CD4-positive, alpha-beta T cell (primary cell): ENCODE measurements at regions not wholly inside any gene's neighbourhood (a gene's known extent, or its start where the extent isn't known, plus 50 kb on each side); places are given as distances from the start of the nearest gene placed in this dataset.

ENCODE experiments used
- ATAC-seq: fragments of 200-7000 bp; cut with Tn5 transposase; one replicate; pipeline ENCODE4 v1.10.0; 2022; ENCODE audit warnings: mild to moderate bottlenecking; ENCODE audit not compliant: poor library complexity
- CTCF ChIA-PET: fragments of 350-600 bp; sonication (Branson Sonifier 250); formaldehyde crosslinking; loops from one replicate; lab custom pipeline; 2021; ENCODE audit warnings: antibody characterized with exemption, inconsistent platforms; lab: Charles Lee
- POLR2A ChIA-PET: fragments of 350-600 bp; sonication (Branson Sonifier 250); formaldehyde crosslinking; loops from one replicate; lab custom pipeline; 2021; ENCODE audit warnings: antibody characterized with exemption, inconsistent platforms; lab: Charles Lee
- DNase-seq, 14 experiments: peaks; one replicate each; pipeline ENCODE4 v3.0.0-alpha.2; 2013 to 2020; ENCODE audit warnings: mixed read lengths in 2 of 14
- H3K27ac ChIP-seq, 2 donors: one replicate each; pipeline versions ENCODE4 v1.5.1 to v1.7.0; 2013; ENCODE audit warnings: low read length in 2 of 2, low read depth in 1 of 2, mild to moderate bottlenecking in 1 of 2
- H3K27me3 ChIP-seq, 2 experiments: 1 replicate in 1 of 2; 2 replicates in 1 of 2; pipeline versions ENCODE4 v1.6.1 to v1.7.0; 2013; ENCODE audit warnings: low read length in 2 of 2, control low read depth in 1 of 2, mild to moderate bottlenecking in 1 of 2, moderate library complexity in 1 of 2; ENCODE audit not compliant: insufficient read depth in 2 of 2, control insufficient read depth in 1 of 2
- H3K36me3 ChIP-seq: one replicate; pipeline ENCODE4 v1.6.1; 2013; ENCODE audit warnings: low read length, control low read depth; ENCODE audit not compliant: insufficient read depth
- H3K4me1 ChIP-seq: one replicate; pipeline ENCODE4 v1.6.1; 2013; ENCODE audit warnings: low read length, control low read depth; ENCODE audit not compliant: insufficient read depth
- H3K4me3 ChIP-seq: one replicate; pipeline ENCODE4 v1.5.1; 2013; ENCODE audit warnings: mild to moderate bottlenecking, low read length, moderate library complexity
- H3K9me3 ChIP-seq, 2 experiments: 1 replicate in 1 of 2; 2 replicates in 1 of 2; pipeline versions ENCODE4 v1.6.1 to v1.7.0; 2013; ENCODE audit warnings: low read length in 2 of 2, mild to moderate bottlenecking in 2 of 2, control low read depth in 1 of 2, moderate library complexity in 1 of 2; ENCODE audit not compliant: control insufficient read depth in 1 of 2, insufficient read depth in 1 of 2
- H3K27ac Mint-ChIP-seq: one replicate; pipeline ENCODE4 v1.8.0; 2020; ENCODE audit warnings: mixed read lengths
- H3K27me3 Mint-ChIP-seq: one replicate; pipeline ENCODE4 v1.8.0; 2021; ENCODE audit warnings: mixed read lengths
- H3K36me3 Mint-ChIP-seq: one replicate; pipeline ENCODE4 v1.8.0; 2021; ENCODE audit warnings: low read depth, mixed read lengths
- H3K4me1 Mint-ChIP-seq: one replicate; pipeline ENCODE4 v1.8.0; 2021; ENCODE audit warnings: low read depth, mixed read lengths
- H3K4me3 Mint-ChIP-seq: one replicate; pipeline ENCODE4 v1.8.0; 2020; ENCODE audit warnings: mild to moderate bottlenecking, mixed read lengths
- H3K9me3 Mint-ChIP-seq: one replicate; pipeline ENCODE4 v1.8.0; 2020; ENCODE audit warnings: mixed read lengths
- intact Hi-C, 2 experiments: fragments of 100-400 bp; cut with DNase I in 1 of 2; cut with micrococcal nuclease in 1 of 2; formaldehyde crosslinking; loops; one replicate each; pipeline versions ENCODE4 v1.15.1 to v1.9.0; 2023 to 2025; cut with DNase I, micrococcal nuclease
- TF ChIP-seq, protein P1 (sequence below): fragments of 200-600 bp; IDR thresholded peaks from one replicate; pipeline ENCODE4 v1.8.0; 2022; ENCODE audit warnings: antibody characterized with exemption, mild to moderate bottlenecking

GRCh38 chr1:193480755-193481154 lies 294.3 kb upstream of the B3GALT2 start:
- H3K36me3 Mint-ChIP-seq: peaks cover 43% of the 10 kb centered on the region
- H3K4me3 ChIP-seq: no peak overlapping the region
- no peaks in the 10 kb centered on the region for H3K9me3 ChIP-seq
- peaks cover 62% of the 10 kb centered on the region for H3K4me1 Mint-ChIP-seq
- H3K27ac Mint-ChIP-seq: peak overlapping the region; percentile 92
- no peaks in the 10 kb centered on the region for H3K27me3 ChIP-seq
- TF ChIP-seq, protein P1, sequence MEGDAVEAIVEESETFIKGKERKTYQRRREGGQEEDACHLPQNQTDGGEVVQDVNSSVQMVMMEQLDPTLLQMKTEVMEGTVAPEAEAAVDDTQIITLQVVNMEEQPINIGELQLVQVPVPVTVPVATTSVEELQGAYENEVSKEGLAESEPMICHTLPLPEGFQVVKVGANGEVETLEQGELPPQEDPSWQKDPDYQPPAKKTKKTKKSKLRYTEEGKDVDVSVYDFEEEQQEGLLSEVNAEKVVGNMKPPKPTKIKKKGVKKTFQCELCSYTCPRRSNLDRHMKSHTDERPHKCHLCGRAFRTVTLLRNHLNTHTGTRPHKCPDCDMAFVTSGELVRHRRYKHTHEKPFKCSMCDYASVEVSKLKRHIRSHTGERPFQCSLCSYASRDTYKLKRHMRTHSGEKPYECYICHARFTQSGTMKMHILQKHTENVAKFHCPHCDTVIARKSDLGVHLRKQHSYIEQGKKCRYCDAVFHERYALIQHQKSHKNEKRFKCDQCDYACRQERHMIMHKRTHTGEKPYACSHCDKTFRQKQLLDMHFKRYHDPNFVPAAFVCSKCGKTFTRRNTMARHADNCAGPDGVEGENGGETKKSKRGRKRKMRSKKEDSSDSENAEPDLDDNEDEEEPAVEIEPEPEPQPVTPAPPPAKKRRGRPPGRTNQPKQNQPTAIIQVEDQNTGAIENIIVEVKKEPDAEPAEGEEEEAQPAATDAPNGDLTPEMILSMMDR: no peak
- ATAC-seq (no peak), DNase-seq (no peak)
- POLR2A ChIA-PET: interaction anchor here (0.6 to 2.5 kb wide), 8 partner anchors 9 to 136 kb away, joined by 3 to 8 read pairs (median 3); no protein-coding TSS in a partner anchor
- no peaks in the 10 kb centered on the region for H3K36me3 ChIP-seq
- H3K4me3 Mint-ChIP-seq: no peak overlapping the region
- CTCF ChIA-PET: no interaction called here
- intact Hi-C loops: no loop called here
- H3K27ac ChIP-seq: peak overlapping the region in 1 of 2 donors; percentile 77
- H3K27me3 Mint-ChIP-seq: no peaks in the 10 kb centered on the region
- peaks cover 20% of the 10 kb centered on the region for H3K9me3 Mint-ChIP-seq
- H3K4me1 ChIP-seq: peaks cover 8% of the 10 kb centered on the region

GRCh38 chr1:193479187-193479586 lies 292.8 kb upstream of the B3GALT2 start:
- Histone ChIP-seq H3K4me3 (no peak overlapping the region), H3K9me3 (no peaks in the 10 kb centered on the region), H3K4me1 (peaks cover 11% of the 10 kb centered on the region), H3K27ac (peak overlapping the region; percentile 68 to 77), H3K27me3 (no peaks in the 10 kb centered on the region), H3K36me3 (no peaks in the 10 kb centered on the region)
- ATAC-seq: peak; percentile 96
- H3K9me3 Mint-ChIP-seq: peaks cover 24% of the 10 kb centered on the region
- H3K4me3 Mint-ChIP-seq: peak overlapping the region; percentile 67
- POLR2A ChIA-PET: interaction anchor here (0.6 to 3.9 kb wide), 19 partner anchors 9 to 293 kb away, joined by 3 to 55 read pairs (median 6); partner anchors contain the start of gene B3GALT2
- H3K27me3 Mint-ChIP-seq: no peaks in the 10 kb centered on the region
- peak overlapping the region; percentile 92 for H3K27ac Mint-ChIP-seq
- intact Hi-C loops: loop anchor here in 1 of 2 experiments (2.0 to 5.0 kb wide), 4 partner anchors 16 to 422 kb away; partner anchors contain the start of genes RO60 and UCHL5
- peaks cover 70% of the 10 kb centered on the region for H3K4me1 Mint-ChIP-seq
- CTCF ChIA-PET: no interaction called here
- peaks cover 49% of the 10 kb centered on the region for H3K36me3 Mint-ChIP-seq
- peak; percentile 55 to 97 (median 72) for DNase-seq
- TF ChIP-seq, protein P1: no peak

DNA sequence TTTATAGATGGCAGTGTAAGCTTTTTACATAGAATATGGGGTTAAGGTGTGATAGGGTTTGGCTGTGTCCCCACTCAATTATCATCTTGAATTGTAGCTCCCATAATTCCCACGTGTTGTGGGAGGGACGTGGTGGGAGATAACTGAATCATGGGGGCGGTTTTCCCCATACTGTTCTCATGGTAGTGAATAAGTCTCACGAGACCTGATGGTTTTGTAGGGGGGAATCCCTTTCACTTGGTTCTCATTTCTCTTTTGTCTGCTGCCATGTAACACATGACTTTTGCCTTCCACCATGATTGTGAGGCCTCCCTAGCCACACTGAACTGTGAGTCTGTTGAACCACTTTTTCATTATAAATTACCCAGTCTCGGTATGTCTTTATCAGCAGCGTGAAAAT lies 290.3 kb upstream of the B3GALT2 start:
- peaks cover 11% of the 10 kb centered on the region for H3K4me1 ChIP-seq
- no peak overlapping the region for H3K4me3 Mint-ChIP-seq
- POLR2A ChIA-PET: interaction anchor here (0.9 to 3.9 kb wide), 7 partner anchors 9 to 63 kb away, joined by 3 to 55 read pairs (median 6); no protein-coding TSS in a partner anchor
- intact Hi-C loops: loop anchor here in 1 of 2 experiments (5.0 kb wide), 3 partner anchors 61 to 419 kb away; partner anchors contain the start of genes RO60 and UCHL5
- peaks cover 60% of the 10 kb centered on the region for H3K36me3 Mint-ChIP-seq
- H3K9me3 ChIP-seq: no peaks in the 10 kb centered on the region
- no peaks in the 10 kb centered on the region for H3K27me3 ChIP-seq
- no peak for DNase-seq
- H3K27ac Mint-ChIP-seq: peak overlapping the region; percentile 28
- no peak for ATAC-seq
- H3K27me3 Mint-ChIP-seq: no peaks in the 10 kb centered on the region
- H3K4me3 ChIP-seq: no peak overlapping the region
- peaks cover 84% of the 10 kb centered on the region for H3K4me1 Mint-ChIP-seq
- H3K36me3 ChIP-seq: no peaks in the 10 kb centered on the region
- H3K27ac ChIP-seq: no peak overlapping the region
- CTCF ChIA-PET: interaction anchor here (0.7 kb wide), 1 partner anchor 9 kb away, joined by 3 read pairs; no protein-coding TSS in a partner anchor
- TF ChIP-seq, protein P1: no peak
- peaks cover 27% of the 10 kb centered on the region for H3K9me3 Mint-ChIP-seq
